Liver (tissue), 7 donors: ENCODE measurements at regions not wholly inside any gene's neighbourhood (a gene's known extent, or its start where the extent isn't known, plus 50 kb on each side); places are given as distances from the start of the nearest gene placed in this dataset.

Source experiments
- DNase-seq: peaks from one replicate; pipeline ENCODE4 v3.0.0-alpha.2; 2017; ENCODE audit warnings: low spot score
- H3K27ac ChIP-seq, 2 donors: one replicate each; pipeline ENCODE4 v1.7.0; 2013; ENCODE audit warnings: inconsistent platforms in 2 of 2, low read length in 2 of 2, control low read depth in 1 of 2, low read depth in 1 of 2, mild to moderate bottlenecking in 1 of 2
- H3K27me3 ChIP-seq, 4 donors: one replicate each; pipeline versions ENCODE4 v1.6.1 to v1.7.0; 2013; ENCODE audit warnings: low read length in 3 of 4, inconsistent platforms in 1 of 4, mild to moderate bottlenecking in 1 of 4, moderate library complexity in 1 of 4; ENCODE audit not compliant: control insufficient read depth in 4 of 4, insufficient read depth in 4 of 4
- H3K36me3 ChIP-seq, 4 donors: one replicate each; pipeline versions ENCODE4 v1.6.1 to v1.7.0; 2013; ENCODE audit warnings: low read length in 3 of 4, mild to moderate bottlenecking in 3 of 4, low read depth in 1 of 4, moderate library complexity in 1 of 4; ENCODE audit not compliant: control insufficient read depth in 4 of 4, insufficient read depth in 3 of 4
- H3K4me1 ChIP-seq, 4 donors: one replicate each; pipeline versions ENCODE4 v1.6.1 to v1.7.0; 2013; ENCODE audit warnings: low read length in 3 of 4, mild to moderate bottlenecking in 3 of 4, moderate library complexity in 1 of 4; ENCODE audit not compliant: control insufficient read depth in 4 of 4, insufficient read depth in 4 of 4
- H3K4me3 ChIP-seq, 3 donors: one replicate each; pipeline versions ENCODE4 v1.6.1 to v1.7.0; 2013; ENCODE audit warnings: low read length in 3 of 3, control low read depth in 1 of 3, low read depth in 1 of 3, mild to moderate bottlenecking in 1 of 3
- H3K9ac ChIP-seq, 2 donors: one replicate each; pipeline ENCODE4 v1.7.0; 2013; ENCODE audit warnings: low read length in 2 of 2, mild to moderate bottlenecking in 2 of 2, moderate library complexity in 2 of 2, control low read depth in 1 of 2, low read depth in 1 of 2
- H3K9me3 ChIP-seq, 4 donors: one replicate each; pipeline versions ENCODE4 v1.6.1 to v1.7.0; 2013; ENCODE audit warnings: low read length in 3 of 4; ENCODE audit not compliant: control insufficient read depth in 4 of 4
- EGR1 ChIP-seq, 2 donors: IDR thresholded peaks; 2 replicates each; pipeline ENCODE4 v1.6.1; 2016 to 2018; ENCODE audit warnings: antibody characterized with exemption in 2 of 2, low read depth in 2 of 2
- FOXA1 ChIP-seq: IDR thresholded peaks from 2 replicates; pipeline ENCODE4 v1.6.1; 2016; ENCODE audit warnings: antibody characterized with exemption
- FOXA2 ChIP-seq: IDR thresholded peaks from 2 replicates; pipeline ENCODE4 v1.6.1; 2016; ENCODE audit warnings: antibody characterized with exemption
- GABPA ChIP-seq, 2 donors: IDR thresholded peaks in 1 of 2; conservative IDR thresholded peaks in 1 of 2; 2 replicates each; pipeline ENCODE4 v1.6.1; 2016; ENCODE audit warnings: antibody characterized with exemption in 2 of 2, mild to moderate bottlenecking in 1 of 2, moderate library complexity in 1 of 2
- HNF4A ChIP-seq, 2 donors: conservative IDR thresholded peaks; 2 replicates each; pipeline ENCODE4 v1.6.1; 2016; ENCODE audit warnings: antibody characterized with exemption in 2 of 2, mild to moderate bottlenecking in 2 of 2
- HNF4G ChIP-seq: IDR thresholded peaks from 2 replicates; pipeline ENCODE4 v1.6.1; 2016; ENCODE audit warnings: antibody characterized with exemption
- JUND ChIP-seq, 2 donors: IDR thresholded peaks; 2 replicates each; pipeline ENCODE4 v1.6.1; 2016; ENCODE audit warnings: antibody characterized with exemption in 2 of 2
- NR2F2 ChIP-seq: IDR thresholded peaks from 2 replicates; pipeline ENCODE4 v1.6.1; 2016; ENCODE audit warnings: antibody characterized with exemption
- RAD21 ChIP-seq, 2 donors: IDR thresholded peaks; 2 replicates each; pipeline ENCODE4 v1.6.1; 2016; ENCODE audit warnings: antibody characterized with exemption in 2 of 2, mild to moderate bottlenecking in 2 of 2
- RXRA ChIP-seq, 2 donors: IDR thresholded peaks; 2 replicates each; pipeline ENCODE4 v1.6.1; 2017 to 2018; ENCODE audit warnings: antibody characterized with exemption in 2 of 2, mild to moderate bottlenecking in 1 of 2
- SP1 ChIP-seq: IDR thresholded peaks from 2 replicates; pipeline ENCODE4 v1.6.1; 2018; ENCODE audit warnings: antibody characterized with exemption, mild to moderate bottlenecking
- TAF1 ChIP-seq: conservative IDR thresholded peaks from 2 replicates; pipeline ENCODE4 v1.6.1; 2016; ENCODE audit warnings: antibody characterized with exemption, mild to moderate bottlenecking
- YY1 ChIP-seq: IDR thresholded peaks from 2 replicates; pipeline ENCODE4 v1.6.1; 2016; ENCODE audit warnings: antibody characterized with exemption, mild to moderate bottlenecking
- WGBS: extraction: QIAGEN DNeasy Blood & Tissue Kit; methylation state at CpG from one replicate; pipeline ENCODE4 v1.1.7; 2013; 5-methylcytosine and 5-hydroxymethylcytosine counted together
- TF ChIP-seq, protein P1 (sequence below): IDR thresholded peaks from 2 replicates; pipeline ENCODE4 v1.6.1; 2016; ENCODE audit warnings: antibody characterized with exemption
- TF ChIP-seq, protein P2 (sequence below): IDR thresholded peaks from 2 replicates; pipeline ENCODE4 v1.6.1; 2016; ENCODE audit warnings: antibody characterized with exemption
- TF ChIP-seq, protein P3 (sequence below): IDR thresholded peaks from 2 replicates; pipeline ENCODE4 v1.6.1; 2016; ENCODE audit warnings: antibody characterized with exemption
- donor health status: healthy.
- donor health status: healthy.
- donor health status: healthy.
- donor health status: healthy.

DNA sequence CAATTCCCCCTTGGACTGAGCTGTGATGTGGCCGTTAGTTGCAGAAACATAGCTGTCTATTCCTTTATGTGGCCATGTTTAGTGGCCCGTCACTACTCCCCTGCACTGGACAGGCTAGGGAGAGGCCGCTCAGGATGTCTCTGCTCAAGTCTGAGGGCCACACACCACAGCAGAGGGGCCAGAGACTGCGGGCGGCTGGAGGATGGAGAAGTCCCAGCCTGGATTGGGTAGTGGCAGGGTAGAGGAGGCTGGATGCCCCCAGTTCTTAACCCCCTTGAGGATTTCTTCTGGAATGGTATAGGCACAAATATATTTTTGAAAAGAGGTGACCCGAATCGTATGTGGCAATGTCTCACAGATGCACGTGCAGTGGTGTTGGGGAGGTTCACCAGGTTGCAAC, 116.4 kb upstream of the B3GAT1 start (continued):
- TF ChIP-seq, protein P1, sequence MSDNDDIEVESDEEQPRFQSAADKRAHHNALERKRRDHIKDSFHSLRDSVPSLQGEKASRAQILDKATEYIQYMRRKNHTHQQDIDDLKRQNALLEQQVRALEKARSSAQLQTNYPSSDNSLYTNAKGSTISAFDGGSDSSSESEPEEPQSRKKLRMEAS, result no peak
- TF ChIP-seq FOXA1 (no peak), FOXA2 (no peak)

DNA sequence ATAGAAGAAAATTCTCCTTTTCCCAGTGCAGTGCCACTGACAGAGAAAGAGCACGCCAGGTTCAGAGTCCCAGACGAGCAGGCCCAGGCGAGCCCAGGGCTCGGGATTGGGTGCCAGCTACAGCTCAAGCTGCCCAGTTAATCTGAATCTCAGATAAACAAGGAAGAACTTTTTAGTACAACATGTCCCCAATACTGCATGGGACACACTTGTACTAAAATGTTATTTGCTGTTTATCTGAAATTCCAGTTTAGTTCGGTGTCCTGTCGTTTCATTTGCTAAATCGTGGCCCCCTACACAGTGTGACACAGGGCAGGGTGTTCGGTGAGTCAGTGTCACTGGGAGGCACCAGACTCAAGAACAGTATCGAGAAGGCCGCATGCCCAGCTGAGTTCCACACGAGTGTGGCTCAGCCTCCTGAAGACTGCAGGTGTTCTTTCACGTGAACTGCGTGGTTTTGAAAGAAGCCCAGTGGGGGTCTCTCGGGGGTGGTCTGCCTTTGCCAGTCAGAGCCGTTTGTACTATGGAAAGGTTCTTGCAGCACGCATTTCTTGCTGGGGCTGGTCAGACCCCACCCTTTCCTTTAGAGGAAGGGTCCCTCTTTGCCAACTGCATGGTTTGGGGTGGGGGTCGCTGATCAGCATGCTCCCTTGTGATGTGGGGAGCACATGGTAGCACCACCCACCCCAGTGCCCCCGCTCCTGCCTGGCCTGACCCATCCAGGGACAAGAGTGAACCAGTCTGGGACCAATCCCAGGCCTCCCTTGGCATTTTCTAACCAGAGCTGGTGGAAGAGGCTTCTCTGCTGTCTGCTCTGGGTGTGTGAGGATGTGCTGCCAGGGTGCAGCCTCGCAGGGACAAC, 115.6 kb upstream of the B3GAT1 start:
- Histone ChIP-seq H3K4me3 (no peak overlapping the region), H3K36me3 (no peaks in the 10 kb centered on the region), H3K27ac (no peak overlapping the region), H3K4me1 (no peaks in the 10 kb centered on the region), H3K9ac (no peak overlapping the region), H3K9me3 (no peaks in the 10 kb centered on the region), H3K27me3 (no peaks in the 10 kb centered on the region)
- no peak for DNase-seq
- 89% methylated on average over 19 of the region's 19 CpGs for WGBS
- TF ChIP-seq HNF4A (conservative IDR thresholded peaks at IDR 0.05), result no peak
- TF ChIP-seq, protein P2, sequence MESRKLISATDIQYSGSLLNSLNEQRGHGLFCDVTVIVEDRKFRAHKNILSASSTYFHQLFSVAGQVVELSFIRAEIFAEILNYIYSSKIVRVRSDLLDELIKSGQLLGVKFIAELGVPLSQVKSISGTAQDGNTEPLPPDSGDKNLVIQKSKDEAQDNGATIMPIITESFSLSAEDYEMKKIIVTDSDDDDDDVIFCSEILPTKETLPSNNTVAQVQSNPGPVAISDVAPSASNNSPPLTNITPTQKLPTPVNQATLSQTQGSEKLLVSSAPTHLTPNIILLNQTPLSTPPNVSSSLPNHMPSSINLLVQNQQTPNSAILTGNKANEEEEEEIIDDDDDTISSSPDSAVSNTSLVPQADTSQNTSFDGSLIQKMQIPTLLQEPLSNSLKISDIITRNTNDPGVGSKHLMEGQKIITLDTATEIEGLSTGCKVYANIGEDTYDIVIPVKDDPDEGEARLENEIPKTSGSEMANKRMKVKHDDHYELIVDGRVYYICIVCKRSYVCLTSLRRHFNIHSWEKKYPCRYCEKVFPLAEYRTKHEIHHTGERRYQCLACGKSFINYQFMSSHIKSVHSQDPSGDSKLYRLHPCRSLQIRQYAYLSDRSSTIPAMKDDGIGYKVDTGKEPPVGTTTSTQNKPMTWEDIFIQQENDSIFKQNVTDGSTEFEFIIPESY, result no peak
- TF ChIP-seq NR2F2, result no peak
- no peak for TF ChIP-seq FOXA1
- no peak for TF ChIP-seq GABPA (IDR thresholded peaks at IDR 0.05 in 1 of 2, conservative IDR thresholded peaks at IDR 0.05 in 1 of 2)
- no peak for TF ChIP-seq HNF4G
- TF ChIP-seq RAD21 (IDR thresholded peaks at IDR 0.05), result no peak
- TF ChIP-seq, protein P3, sequence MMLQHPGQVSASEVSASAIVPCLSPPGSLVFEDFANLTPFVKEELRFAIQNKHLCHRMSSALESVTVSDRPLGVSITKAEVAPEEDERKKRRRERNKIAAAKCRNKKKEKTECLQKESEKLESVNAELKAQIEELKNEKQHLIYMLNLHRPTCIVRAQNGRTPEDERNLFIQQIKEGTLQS, result no peak
- TF ChIP-seq TAF1, result no peak
- no peak for TF ChIP-seq YY1
- no peak for TF ChIP-seq FOXA2
- no peak for TF ChIP-seq JUND (IDR thresholded peaks at IDR 0.05)

DNA sequence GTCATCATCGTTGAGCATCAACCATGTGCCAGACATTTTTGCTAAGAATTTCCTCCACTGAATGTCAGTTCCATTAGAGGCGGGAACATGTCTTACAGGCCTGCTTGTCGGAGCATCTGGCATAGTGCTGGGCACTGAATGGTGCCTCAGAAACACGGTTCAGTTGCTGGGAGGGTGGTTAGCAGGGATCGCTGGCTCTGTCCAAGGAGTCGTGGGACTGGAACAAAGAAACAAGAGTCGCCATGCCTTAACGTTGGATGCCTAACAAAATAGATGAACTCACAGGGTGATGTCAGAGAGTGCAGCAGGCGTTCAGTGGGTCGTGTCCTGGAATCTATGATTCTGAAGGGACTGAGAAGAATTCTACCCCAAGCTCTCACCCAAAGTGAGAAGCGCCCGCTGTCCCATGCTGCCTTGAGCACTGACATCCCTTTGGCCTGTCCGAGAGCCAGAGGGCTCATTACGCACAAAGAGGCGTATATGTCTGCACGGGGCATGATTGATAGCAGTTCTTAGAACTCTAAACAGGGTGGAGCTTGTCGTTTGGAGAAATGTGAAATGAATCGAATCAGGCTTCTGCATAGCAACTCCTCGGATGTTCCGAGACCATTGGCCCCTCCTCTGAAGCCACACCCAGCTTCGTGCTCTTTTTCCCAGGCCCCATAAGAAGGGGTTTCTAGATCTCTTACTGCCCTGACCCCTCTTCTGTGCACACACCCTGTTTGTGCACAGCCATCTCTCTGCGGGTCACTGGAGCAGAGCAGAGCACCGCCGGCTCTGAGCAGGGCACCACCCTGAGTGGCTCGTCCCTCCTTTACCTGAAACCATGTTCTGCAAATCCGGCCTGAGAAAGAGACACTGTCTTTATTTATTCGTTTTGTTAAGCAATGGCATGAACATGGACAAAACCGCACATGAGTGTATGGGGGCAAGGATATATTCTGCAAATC, 113.1 kb upstream of the B3GAT1 start:
- H3K36me3 ChIP-seq, result no peaks in the 10 kb centered on the region
- H3K4me3 ChIP-seq, result no peak overlapping the region
- no peaks in the 10 kb centered on the region for H3K27me3 ChIP-seq
- WGBS, result 95% methylated on average over 28 of the region's 28 CpGs
- no peaks in the 10 kb centered on the region for H3K4me1 ChIP-seq
- H3K27ac ChIP-seq, result no peak overlapping the region
- no peak for DNase-seq
- H3K9me3 ChIP-seq, result no peaks in the 10 kb centered on the region
- TF ChIP-seq SP1 (no peak), HNF4G (no peak), HNF4A (conservative IDR thresholded peaks at IDR 0.05) (no peak), RXRA (IDR thresholded peaks at IDR 0.05) (no peak), FOXA1 (no peak), EGR1 (IDR thresholded peaks at IDR 0.05; ENCODE audit: low read depth in 2 of 2) (no peak)
- TF ChIP-seq, protein P2, result no peak
- TF ChIP-seq, protein P1, result no peak
- TF ChIP-seq, protein P3, result no peak
- H3K9ac ChIP-seq, result no peak overlapping the region
